ENCODE measurements at regions not wholly inside any gene's neighbourhood (a gene's known extent, or its start where the extent isn't known, plus 50 kb on each side); places are given as distances from the start of the nearest gene placed in this dataset.

- TF ChIP-seq POLR2A (IDR thresholded peaks at IDR 0.05; ENCODE audit: low read length) (no peak), GATA1 (IDR thresholded peaks at IDR 0.05; ENCODE audit: low read depth, low read length) (no peak)
These were observed 412.4 kb downstream of the CTTN start for GRCh38 chr11:70810681-70811080.

Measured in erythroblast (primary cell).